ENCODE measurements at regions not wholly inside any gene's neighbourhood (a gene's known extent, or its start where the extent isn't known, plus 50 kb on each side); places are given as distances from the start of the nearest gene placed in this dataset.

DNA sequence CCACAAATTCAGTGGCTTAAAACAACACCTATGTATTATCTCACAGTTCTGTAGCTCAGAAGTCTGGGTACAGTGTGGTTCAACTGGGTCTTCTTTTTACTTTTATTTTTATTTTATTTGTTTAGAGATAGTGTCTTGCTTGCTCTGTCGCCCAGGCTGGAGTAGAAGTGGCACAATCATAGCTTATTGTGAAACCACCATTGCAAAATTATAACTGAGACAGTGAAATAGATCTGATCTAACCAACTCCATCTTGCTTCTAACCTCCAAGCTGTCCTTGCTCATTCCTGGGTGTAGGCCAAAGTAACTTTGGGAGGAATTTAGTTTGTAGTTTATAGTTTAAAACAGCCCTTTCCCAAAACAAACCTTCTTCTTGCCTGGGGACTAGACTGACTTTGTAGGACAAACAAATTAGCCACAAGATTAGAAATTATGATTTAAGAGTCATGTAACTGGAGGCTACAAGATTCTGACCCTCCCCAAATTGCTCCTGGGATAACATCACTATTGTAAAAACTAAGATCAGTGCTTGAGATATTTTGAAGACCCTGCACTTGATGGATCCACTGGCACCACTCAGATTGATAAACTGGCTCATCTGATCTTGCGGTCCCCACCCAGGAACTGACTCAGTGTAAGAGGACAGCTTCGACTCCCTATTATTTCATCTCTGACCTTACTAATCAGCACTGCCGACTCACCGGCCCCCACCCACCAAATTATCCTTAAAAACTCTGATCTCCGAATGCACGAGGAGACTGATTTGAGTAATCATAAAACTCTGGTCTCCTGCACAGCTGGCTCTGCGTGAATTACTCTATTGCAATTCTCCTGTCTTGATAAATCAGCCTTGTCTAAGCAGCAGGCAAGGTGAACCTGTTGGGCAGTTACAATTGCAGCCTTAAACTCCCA, 193.4 kb upstream of the CDYL start:
- Histone ChIP-seq H2BK120ac (ENCODE audit: low read depth, low read length) (peak overlapping the region; percentile 81), H3K27ac (ENCODE audit: low read length, poor library complexity, severe bottlenecking) (peak overlapping the region; percentile 78), H2BK5ac (ENCODE audit: low read depth, low read length, poor library complexity, severe bottlenecking) (no peak overlapping the region), H3K23ac (ENCODE audit: low read length in 2 of 2) (no peak overlapping the region), H2AK5ac (ENCODE audit: low read length, severe bottlenecking) (peak overlapping the region; percentile 21), H3K27me3 (ENCODE audit: control insufficient read depth in 1 of 2, insufficient read depth in 1 of 2, low read length in 2 of 2) (no peaks in the 10 kb centered on the region), H3K4me3 (ENCODE audit: insufficient read depth in 1 of 2, low read depth in 1 of 2, low read length in 2 of 2) (peak overlapping the region in 1 of 2 experiments; percentile 32), H3K36me3 (ENCODE audit: control insufficient read depth in 1 of 2, insufficient read depth in 2 of 2, low read depth in 1 of 2, low read length in 2 of 2) (no peaks in the 10 kb centered on the region), H4K8ac (ENCODE audit: low read length) (peak overlapping the region; percentile 88), H3K4me1 (ENCODE audit: control insufficient read depth, insufficient read depth, low read depth, low read length) (no peaks in the 10 kb centered on the region), H2BK12ac (ENCODE audit: low read length in 2 of 2) (peak overlapping the region; percentile 91 to 92), H3K79me1 (replicated peaks; ENCODE audit: low read length, poor library complexity, severe bottlenecking) (no peaks in the 10 kb centered on the region), H4K91ac (ENCODE audit: low read length) (peak overlapping the region; percentile 86), H3K4me2 (ENCODE audit: low read length, poor library complexity, severe bottlenecking) (no peak overlapping the region), H3K9ac (ENCODE audit: low read length) (peak overlapping the region; percentile 71), H3K4ac (ENCODE audit: low read depth in 1 of 2, low read length in 2 of 2) (peak overlapping the region; percentile 49 to 64), H3K9me3 (ENCODE audit: control insufficient read depth, low read length) (peaks cover 3% of the 10 kb centered on the region), H2AFZ (ENCODE audit: low read depth, low read length) (no peak overlapping the region), H3K14ac (ENCODE audit: low read length in 2 of 2) (no peak overlapping the region), H3K18ac (ENCODE audit: low read depth in 1 of 2, low read length in 2 of 2) (peak overlapping the region; percentile 69 to 75), H2BK15ac (ENCODE audit: low read depth, poor library complexity, severe bottlenecking) (peak overlapping the region; percentile 80)
- peak; percentile 86 for DNase-seq
- 44% methylated on average over 8 of the region's 8 CpGs for WGBS

DNA sequence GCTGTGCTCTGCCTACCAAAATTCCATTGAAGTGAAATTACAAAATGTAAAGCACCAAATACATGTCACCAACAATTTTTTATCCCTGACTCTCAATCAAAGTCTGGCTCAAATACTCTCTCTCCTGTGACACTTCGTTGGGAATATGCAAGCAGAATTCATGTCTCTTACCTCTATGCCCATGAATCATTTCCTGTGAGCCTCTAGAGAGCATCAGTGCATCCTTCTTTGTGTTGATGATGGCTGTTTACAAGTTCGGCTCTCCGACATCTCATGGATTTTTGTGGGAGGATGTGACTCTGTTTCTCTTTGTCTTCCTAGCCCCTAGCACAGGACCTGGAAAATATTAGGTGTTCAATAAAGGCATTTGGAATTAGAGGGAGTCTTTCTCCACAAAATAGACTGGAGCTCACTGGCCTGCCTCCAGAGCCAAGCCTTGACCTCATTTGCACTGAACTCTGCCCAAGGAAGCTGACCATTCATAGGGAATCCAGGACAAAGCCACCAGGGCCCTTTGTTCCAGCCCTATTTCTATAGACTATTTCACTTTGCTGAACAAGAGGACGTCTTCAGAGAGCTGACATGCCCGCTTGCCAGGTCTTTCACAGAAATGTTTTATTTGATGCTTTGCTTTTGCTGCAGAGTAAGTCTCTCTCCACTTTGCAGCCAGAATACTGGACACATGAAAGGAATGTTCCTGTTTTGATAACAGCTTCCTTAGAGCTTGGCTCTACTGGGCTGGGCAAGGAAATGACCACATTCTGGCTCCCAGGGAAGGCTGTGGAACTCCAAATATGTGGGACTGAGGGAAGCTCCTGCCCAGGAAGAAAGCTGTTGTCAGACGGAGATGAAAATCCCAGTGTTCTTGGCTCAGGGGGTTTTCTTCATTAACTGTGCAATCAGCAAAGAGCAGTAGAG, 194.5 kb upstream of the CDYL start:
- H3K27ac ChIP-seq (ENCODE audit: low read length, poor library complexity, severe bottlenecking): peak overlapping the region; percentile 78
- H3K9ac ChIP-seq (ENCODE audit: low read length): peak overlapping the region; percentile 71
- no peak overlapping the region for H2BK5ac ChIP-seq (ENCODE audit: low read depth, low read length, poor library complexity, severe bottlenecking)
- H3K23ac ChIP-seq (ENCODE audit: low read length in 2 of 2): no peak overlapping the region
- H3K79me1 ChIP-seq (replicated peaks; ENCODE audit: low read length, poor library complexity, severe bottlenecking): no peaks in the 10 kb centered on the region
- H2BK120ac ChIP-seq (ENCODE audit: low read depth, low read length): peak overlapping the region; percentile 81
- peaks cover 3% of the 10 kb centered on the region for H3K9me3 ChIP-seq (ENCODE audit: control insufficient read depth, low read length)
- no peak overlapping the region for H2AFZ ChIP-seq (ENCODE audit: low read depth, low read length)
- no peak overlapping the region for H3K4me2 ChIP-seq (ENCODE audit: low read length, poor library complexity, severe bottlenecking)
- H3K4me3 ChIP-seq (ENCODE audit: insufficient read depth in 1 of 2, low read depth in 1 of 2, low read length in 2 of 2): peak overlapping the region in 1 of 2 experiments; percentile 2
- H3K4ac ChIP-seq (ENCODE audit: low read depth in 1 of 2, low read length in 2 of 2): peak overlapping the region in 1 of 2 experiments; percentile 66
- H4K8ac ChIP-seq (ENCODE audit: low read length): no peak overlapping the region
- H2BK12ac ChIP-seq (ENCODE audit: low read length in 2 of 2): peak overlapping the region; percentile 4 to 91
- H4K91ac ChIP-seq (ENCODE audit: low read length): no peak overlapping the region
- no peak overlapping the region for H3K14ac ChIP-seq (ENCODE audit: low read length in 2 of 2)
- no peaks in the 10 kb centered on the region for H3K36me3 ChIP-seq (ENCODE audit: control insufficient read depth in 1 of 2, insufficient read depth in 2 of 2, low read depth in 1 of 2, low read length in 2 of 2)
- H3K27me3 ChIP-seq (ENCODE audit: control insufficient read depth in 1 of 2, insufficient read depth in 1 of 2, low read length in 2 of 2): no peaks in the 10 kb centered on the region
- no peaks in the 10 kb centered on the region for H3K4me1 ChIP-seq (ENCODE audit: control insufficient read depth, insufficient read depth, low read depth, low read length)
- peak; percentile 83 for DNase-seq
- H2AK5ac ChIP-seq (ENCODE audit: low read length, severe bottlenecking): no peak overlapping the region
- no peak overlapping the region for H2BK15ac ChIP-seq (ENCODE audit: low read depth, poor library complexity, severe bottlenecking)
- peak overlapping the region; percentile 48 to 75 for H3K18ac ChIP-seq (ENCODE audit: low read depth in 1 of 2, low read length in 2 of 2)
- WGBS: 12% methylated on average over 6 of the region's 6 CpGs

DNA sequence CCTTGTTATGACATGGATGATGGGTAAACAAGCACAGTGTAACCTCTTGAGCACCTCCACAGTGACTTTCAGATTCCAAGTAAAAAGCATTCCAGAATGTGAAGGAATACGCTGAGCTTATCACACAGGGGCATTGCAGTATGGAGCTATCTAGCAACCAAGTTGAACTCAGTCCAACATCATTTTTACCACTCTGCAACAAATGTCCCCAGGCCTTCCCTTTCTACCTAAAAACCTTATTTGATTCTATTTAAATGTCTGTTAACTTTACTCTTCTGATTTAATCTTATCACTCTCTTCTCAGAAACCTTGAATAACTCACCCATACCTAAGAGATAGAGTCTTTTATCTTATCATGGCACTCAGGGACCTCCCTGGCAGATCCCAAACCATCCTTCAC, 195.8 kb upstream of the CDYL start:
- no peak overlapping the region for H3K4me3 ChIP-seq (ENCODE audit: insufficient read depth in 1 of 2, low read depth in 1 of 2, low read length in 2 of 2)
- no peak overlapping the region for H3K9ac ChIP-seq (ENCODE audit: low read length)
- no peak overlapping the region for H3K4ac ChIP-seq (ENCODE audit: low read depth in 1 of 2, low read length in 2 of 2)
- WGBS: 100% methylated on average over 1 of the region's 1 CpG
- H2BK5ac ChIP-seq (ENCODE audit: low read depth, low read length, poor library complexity, severe bottlenecking): no peak overlapping the region
- H3K14ac ChIP-seq (ENCODE audit: low read length in 2 of 2): no peak overlapping the region
- H4K91ac ChIP-seq (ENCODE audit: low read length): no peak overlapping the region
- peak overlapping the region in 1 of 2 experiments; percentile 54 for H3K18ac ChIP-seq (ENCODE audit: low read depth in 1 of 2, low read length in 2 of 2)
- H2AK5ac ChIP-seq (ENCODE audit: low read length, severe bottlenecking): no peak overlapping the region
- no peaks in the 10 kb centered on the region for H3K36me3 ChIP-seq (ENCODE audit: control insufficient read depth in 1 of 2, insufficient read depth in 2 of 2, low read depth in 1 of 2, low read length in 2 of 2)
- no peak overlapping the region for H3K27ac ChIP-seq (ENCODE audit: low read length, poor library complexity, severe bottlenecking)
- no peak overlapping the region for H4K8ac ChIP-seq (ENCODE audit: low read length)
- no peaks in the 10 kb centered on the region for H3K27me3 ChIP-seq (ENCODE audit: control insufficient read depth in 1 of 2, insufficient read depth in 1 of 2, low read length in 2 of 2)
- DNase-seq: no peak
- no peak overlapping the region for H3K23ac ChIP-seq (ENCODE audit: low read length in 2 of 2)
- H3K4me1 ChIP-seq (ENCODE audit: control insufficient read depth, insufficient read depth, low read depth, low read length): no peaks in the 10 kb centered on the region
- peak overlapping the region in 1 of 2 experiments; percentile 10 for H2BK12ac ChIP-seq (ENCODE audit: low read length in 2 of 2)
- H3K79me1 ChIP-seq (replicated peaks; ENCODE audit: low read length, poor library complexity, severe bottlenecking): no peaks in the 10 kb centered on the region
- no peak overlapping the region for H2AFZ ChIP-seq (ENCODE audit: low read depth, low read length)
- no peak overlapping the region for H2BK120ac ChIP-seq (ENCODE audit: low read depth, low read length)
- no peak overlapping the region for H2BK15ac ChIP-seq (ENCODE audit: low read depth, poor library complexity, severe bottlenecking)
- H3K9me3 ChIP-seq (ENCODE audit: control insufficient read depth, low read length): peaks cover 3% of the 10 kb centered on the region
- no peak overlapping the region for H3K4me2 ChIP-seq (ENCODE audit: low read length, poor library complexity, severe bottlenecking)

DNA sequence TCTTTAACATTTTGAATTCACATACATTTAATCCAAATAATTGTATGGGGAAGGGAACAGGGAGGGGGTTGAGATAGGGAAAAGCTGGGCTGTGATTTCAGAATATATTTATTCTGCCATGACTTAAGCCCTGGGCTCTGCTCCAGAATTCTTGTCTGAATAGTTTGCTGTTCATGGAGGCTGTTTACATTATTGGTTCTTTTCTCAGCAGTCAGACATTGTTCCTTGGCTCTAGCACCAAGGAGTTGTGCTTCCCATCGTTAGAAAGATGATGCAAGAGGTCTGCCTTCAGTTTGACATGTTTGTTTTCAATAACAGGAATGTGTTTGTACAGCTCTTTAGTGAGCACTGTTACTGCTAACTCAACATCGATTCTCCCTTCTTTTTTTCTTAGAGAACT, 198.8 kb upstream of the CDYL start:
- Histone ChIP-seq H2BK15ac (ENCODE audit: low read depth, poor library complexity, severe bottlenecking) (no peak overlapping the region), H2AFZ (ENCODE audit: low read depth, low read length) (no peak overlapping the region), H3K23ac (ENCODE audit: low read length in 2 of 2) (no peak overlapping the region), H3K9me3 (ENCODE audit: control insufficient read depth, low read length) (peaks cover 3% of the 10 kb centered on the region), H2BK12ac (ENCODE audit: low read length in 2 of 2) (no peak overlapping the region), H3K14ac (ENCODE audit: low read length in 2 of 2) (no peak overlapping the region), H3K4me3 (ENCODE audit: insufficient read depth in 1 of 2, low read depth in 1 of 2, low read length in 2 of 2) (no peak overlapping the region), H3K4ac (ENCODE audit: low read depth in 1 of 2, low read length in 2 of 2) (no peak overlapping the region), H4K91ac (ENCODE audit: low read length) (no peak overlapping the region), H2BK120ac (ENCODE audit: low read depth, low read length) (no peak overlapping the region), H3K36me3 (ENCODE audit: control insufficient read depth in 1 of 2, insufficient read depth in 2 of 2, low read depth in 1 of 2, low read length in 2 of 2) (no peaks in the 10 kb centered on the region), H3K18ac (ENCODE audit: low read depth in 1 of 2, low read length in 2 of 2) (no peak overlapping the region), H2AK5ac (ENCODE audit: low read length, severe bottlenecking) (no peak overlapping the region), H3K9ac (ENCODE audit: low read length) (no peak overlapping the region), H4K8ac (ENCODE audit: low read length) (no peak overlapping the region), H3K4me2 (ENCODE audit: low read length, poor library complexity, severe bottlenecking) (no peak overlapping the region), H2BK5ac (ENCODE audit: low read depth, low read length, poor library complexity, severe bottlenecking) (no peak overlapping the region), H3K27ac (ENCODE audit: low read length, poor library complexity, severe bottlenecking) (no peak overlapping the region), H3K4me1 (ENCODE audit: control insufficient read depth, insufficient read depth, low read depth, low read length) (no peaks in the 10 kb centered on the region), H3K27me3 (ENCODE audit: control insufficient read depth in 1 of 2, insufficient read depth in 1 of 2, low read length in 2 of 2) (no peaks in the 10 kb centered on the region), H3K79me1 (replicated peaks; ENCODE audit: low read length, poor library complexity, severe bottlenecking) (no peaks in the 10 kb centered on the region)
- WGBS: 0% methylated on average over 1 of the region's 2 CpGs
- DNase-seq: peak; percentile 96

Data from mesenchymal stem cell (in vitro differentiated cells and primary cell).